Body of pancreas (tissue), 4 donors: ENCODE measurements at regions not wholly inside any gene's neighbourhood (a gene's known extent, or its start where the extent isn't known, plus 50 kb on each side); places are given as distances from the start of the nearest gene placed in this dataset.

Source experiments
- ATAC-seq: fragments of 150-250 bp; one replicate; pipeline ENCODE4 v1.9.1; 2016
- DNase-seq, 4 donors: peaks; one replicate each; pipeline ENCODE4 v3.0.0-alpha.2; 2019
- H3K27ac ChIP-seq, 4 donors: fragments of 200-600 bp; sonication (generic); 1 replicate in 3 of 4; 2 replicates in 1 of 4; pipeline versions ENCODE4 v1.5.1 to v1.6.1; 2016 to 2019; ENCODE audit warnings: mild to moderate bottlenecking in 1 of 4, mixed read lengths in 1 of 4, moderate library complexity in 1 of 4
- H3K27me3 ChIP-seq, 2 donors: fragments of 200-600 bp; sonication (generic); one replicate each; pipeline ENCODE4 v1.6.0; 2016; ENCODE audit warnings: mild to moderate bottlenecking in 1 of 2
- H3K36me3 ChIP-seq, 2 donors: fragments of 200-600 bp; sonication (generic); replicated peaks in 1 of 2; 2 replicates each; pipeline ENCODE4 v1.5.1; 2016; ENCODE audit warnings: low read depth in 2 of 2; ENCODE audit not compliant: insufficient read depth in 1 of 2
- H3K4me1 ChIP-seq: fragments of 200-600 bp; sonication (generic); one replicate; pipeline ENCODE4 v1.6.0; 2016
- H3K4me3 ChIP-seq, 2 donors: fragments of 200-600 bp; sonication (generic); 1 replicate in 1 of 2; 2 replicates in 1 of 2; pipeline ENCODE4 v1.5.1; 2016 to 2019
- H3K9me3 ChIP-seq, 3 donors: fragments of 200-600 bp; sonication (generic); 1 replicate in 2 of 3; 2 replicates in 1 of 3; pipeline ENCODE4 v1.5.1; 2016
- CTCF ChIP-seq, 7 experiments: fragments of 450-650 bp in 4 of 7; fragments of 200-600 bp in 3 of 7; sonication (generic) in 3 of 7; IDR thresholded peaks; one replicate each; pipeline ENCODE4 v1.5.1; 2016 to 2019; ENCODE audit warnings: antibody characterized with exemption in 7 of 7
- POLR2A ChIP-seq, 3 donors: fragments of 450-650 bp; IDR thresholded peaks; one replicate each; pipeline ENCODE4 v1.6.1; 2016; ENCODE audit warnings: antibody characterized with exemption in 3 of 3, mild to moderate bottlenecking in 2 of 3
- WGBS, 2 donors: methylation state at CpG; one replicate each; pipeline ENCODE4 v1.1.5; 2017; 5-methylcytosine and 5-hydroxymethylcytosine counted together
- intact Hi-C: fragments of 100-400 bp; cut with DNase I; formaldehyde crosslinking; loops from one replicate; pipeline ENCODE4 v1.15.1; 2023

GRCh38 chr7:70949862-70950261, 182.1 kb upstream of the GALNT17 start:
- no peak for TF ChIP-seq POLR2A (IDR thresholded peaks at IDR 0.05)
- intact Hi-C loops, result no loop called here
- no peak for ATAC-seq

GRCh38 chr7:70951271-70951962, 180.5 kb upstream of the GALNT17 start:
- WGBS, 2 donors, result 71 to 72% methylated on average over 8 of the region's 8 CpGs
- intact Hi-C loops, result no loop called here
- no peak overlapping the region for H3K4me3 ChIP-seq
- H3K27me3 ChIP-seq, result no peaks in the 10 kb centered on the region
- TF ChIP-seq POLR2A (IDR thresholded peaks at IDR 0.05), result no peak
- no peak for TF ChIP-seq CTCF (IDR thresholded peaks at IDR 0.05)
- no peaks in the 10 kb centered on the region for H3K36me3 ChIP-seq
- peaks cover 0 to 12% (median 0%) of the 10 kb centered on the region in 3 donors for H3K9me3 ChIP-seq
- ATAC-seq (no peak), DNase-seq (no peak)
- H3K4me1 ChIP-seq, result no peaks in the 10 kb centered on the region
- H3K27ac ChIP-seq, result no peak overlapping the region

More at GRCh38 chr7:70949862-70950261, 182.1 kb upstream of the GALNT17 start:
- Histone ChIP-seq H3K4me3 (no peak overlapping the region), H3K4me1 (no peaks in the 10 kb centered on the region), H3K9me3 (peaks cover 0 to 12% (median 0%) of the 10 kb centered on the region in 3 donors), H3K36me3 (no peaks in the 10 kb centered on the region), H3K27me3 (no peaks in the 10 kb centered on the region), H3K27ac (no peak overlapping the region)
- no peak for DNase-seq

- DNase-seq (no peak), ATAC-seq (no peak)
- Histone ChIP-seq H3K4me1 (no peaks in the 10 kb centered on the region), H3K4me3 (no peak overlapping the region), H3K9me3 (peaks cover 0 to 12% (median 0%) of the 10 kb centered on the region in 3 donors), H3K27ac (no peak overlapping the region), H3K36me3 (no peaks in the 10 kb centered on the region), H3K27me3 (no peaks in the 10 kb centered on the region)
- intact Hi-C loops, result no loop called here
- WGBS, 2 donors, result 79 to 82% methylated on average over 8 of the region's 8 CpGs
- TF ChIP-seq POLR2A (IDR thresholded peaks at IDR 0.05) (no peak), CTCF (IDR thresholded peaks at IDR 0.05) (no peak)
These were observed 179.6 kb upstream of the GALNT17 start for GRCh38 chr7:70952311-70952710.

GRCh38 chr7:70953331-70953741, 178.6 kb upstream of the GALNT17 start:
- no peak for TF ChIP-seq CTCF (IDR thresholded peaks at IDR 0.05)
- no peak overlapping the region for H3K27ac ChIP-seq
- H3K27me3 ChIP-seq, result no peaks in the 10 kb centered on the region
- H3K36me3 ChIP-seq, result no peaks in the 10 kb centered on the region
- DNase-seq (no peak), ATAC-seq (no peak)
- H3K9me3 ChIP-seq, result peaks cover 0 to 6% (median 0%) of the 10 kb centered on the region in 3 donors
- WGBS, 2 donors, result 46 to 54% methylated on average over 6 of the region's 6 CpGs
- no peaks in the 10 kb centered on the region for H3K4me1 ChIP-seq
- intact Hi-C loops, result no loop called here
- H3K4me3 ChIP-seq, result no peak overlapping the region

- WGBS, 2 donors, result 24 to 39% methylated on average over 6 of the region's 6 CpGs
These were observed 178.1 kb upstream of the GALNT17 start for GRCh38 chr7:70953796-70954195.

More at GRCh38 chr7:70953796-70954195, 178.1 kb upstream of the GALNT17 start:
- ATAC-seq (no peak), DNase-seq (no peak)
- H3K4me3 ChIP-seq, result no peak overlapping the region
- peaks cover 0 to 2% (median 0%) of the 10 kb centered on the region in 3 donors for H3K9me3 ChIP-seq
- intact Hi-C loops, result no loop called here
- no peaks in the 10 kb centered on the region for H3K36me3 ChIP-seq
- no peaks in the 10 kb centered on the region for H3K4me1 ChIP-seq
- no peaks in the 10 kb centered on the region for H3K27me3 ChIP-seq
- TF ChIP-seq CTCF (IDR thresholded peaks at IDR 0.05) (no peak), POLR2A (IDR thresholded peaks at IDR 0.05) (no peak)
- H3K27ac ChIP-seq, result no peak overlapping the region
